Adrenal gland (tissue), 5 donors: ENCODE measurements at regions not wholly inside any gene's neighbourhood (a gene's known extent, or its start where the extent isn't known, plus 50 kb on each side); places are given as distances from the start of the nearest gene placed in this dataset.

Source experiments
- POLR2A ChIP-seq, 2 donors: fragments of 450-650 bp; IDR thresholded peaks; one replicate each; pipeline ENCODE4 v1.6.1; 2017; ENCODE audit warnings: antibody characterized with exemption in 2 of 2, mild to moderate bottlenecking in 2 of 2, moderate library complexity in 1 of 2
- TF ChIP-seq, protein P1 (sequence below), 6 experiments: fragments of 450-650 bp in 4 of 6; fragments of 200-600 bp in 2 of 6; sonication (generic) in 1 of 6; IDR thresholded peaks; 1 replicate in 5 of 6; 2 replicates in 1 of 6; pipeline versions ENCODE4 v1.5.1 to v1.8.0; 2016 to 2021; ENCODE audit warnings: antibody characterized with exemption in 6 of 6, mild to moderate bottlenecking in 2 of 6, moderate library complexity in 1 of 6
- donor health status: DM: no; HTN: no; CAD: no.

GRCh38 chr2:237156031-237156856 is 70.6 kb downstream of the COPS8 start:
- TF ChIP-seq, protein P1, sequence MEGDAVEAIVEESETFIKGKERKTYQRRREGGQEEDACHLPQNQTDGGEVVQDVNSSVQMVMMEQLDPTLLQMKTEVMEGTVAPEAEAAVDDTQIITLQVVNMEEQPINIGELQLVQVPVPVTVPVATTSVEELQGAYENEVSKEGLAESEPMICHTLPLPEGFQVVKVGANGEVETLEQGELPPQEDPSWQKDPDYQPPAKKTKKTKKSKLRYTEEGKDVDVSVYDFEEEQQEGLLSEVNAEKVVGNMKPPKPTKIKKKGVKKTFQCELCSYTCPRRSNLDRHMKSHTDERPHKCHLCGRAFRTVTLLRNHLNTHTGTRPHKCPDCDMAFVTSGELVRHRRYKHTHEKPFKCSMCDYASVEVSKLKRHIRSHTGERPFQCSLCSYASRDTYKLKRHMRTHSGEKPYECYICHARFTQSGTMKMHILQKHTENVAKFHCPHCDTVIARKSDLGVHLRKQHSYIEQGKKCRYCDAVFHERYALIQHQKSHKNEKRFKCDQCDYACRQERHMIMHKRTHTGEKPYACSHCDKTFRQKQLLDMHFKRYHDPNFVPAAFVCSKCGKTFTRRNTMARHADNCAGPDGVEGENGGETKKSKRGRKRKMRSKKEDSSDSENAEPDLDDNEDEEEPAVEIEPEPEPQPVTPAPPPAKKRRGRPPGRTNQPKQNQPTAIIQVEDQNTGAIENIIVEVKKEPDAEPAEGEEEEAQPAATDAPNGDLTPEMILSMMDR (IDR thresholded peaks at IDR 0.05): no peak
- no peak for TF ChIP-seq POLR2A (IDR thresholded peaks at IDR 0.05)
